ENCODE measurements at regions not wholly inside any gene's neighbourhood (a gene's known extent, or its start where the extent isn't known, plus 50 kb on each side); places are given as distances from the start of the nearest gene placed in this dataset.

DNA sequence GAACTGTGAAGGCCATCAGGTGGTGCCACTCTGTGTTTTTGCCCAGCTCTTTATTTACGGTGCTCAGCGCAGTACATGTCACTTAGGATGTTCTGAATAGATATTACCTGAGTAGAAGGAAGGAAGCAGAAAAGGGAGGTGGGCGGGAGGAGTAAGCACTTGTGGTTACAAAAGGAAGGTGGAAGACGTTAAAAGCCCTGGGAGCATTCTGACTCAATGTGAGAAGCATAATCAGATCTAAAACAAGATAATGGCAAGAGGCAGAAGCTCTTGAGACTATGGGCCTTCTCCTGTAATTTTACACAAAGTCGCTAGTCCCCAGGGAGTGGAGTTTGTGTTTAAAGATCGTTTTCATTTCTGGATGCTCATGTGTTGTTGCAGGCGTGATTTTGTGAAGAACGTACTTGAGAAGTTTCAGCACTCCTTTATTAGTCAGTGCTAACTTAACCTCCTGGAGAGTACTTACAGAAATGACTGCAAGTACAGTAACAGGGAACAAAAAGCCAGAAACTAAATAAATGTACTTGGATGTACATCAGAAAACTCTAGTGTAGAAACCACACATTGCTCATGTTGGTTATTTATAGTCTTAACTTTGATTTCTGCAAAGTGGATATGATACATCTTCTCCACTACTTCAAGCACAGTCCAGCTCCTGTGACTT, 1523.5 kb downstream of the AACS start:
- TF ChIP-seq CTCF (IDR thresholded peaks at IDR 0.05; ENCODE audit: insufficient read depth, low read length), result no peak
- TF ChIP-seq REST (IDR thresholded peaks at IDR 0.05; ENCODE audit: insufficient replicate concordance, low read depth), result no peak
- no peak for TF ChIP-seq POLR2AphosphoS5 (IDR thresholded peaks at IDR 0.05; ENCODE audit: low read depth)
- TF ChIP-seq SPI1 (IDR thresholded peaks at IDR 0.05; ENCODE audit: borderline replicate concordance, low read depth), result no peak

Measured in HL-60 (cell line).